Endothelial cell of umbilical vein (primary cell): ENCODE measurements at regions not wholly inside any gene's neighbourhood (a gene's known extent, or its start where the extent isn't known, plus 50 kb on each side); places are given as distances from the start of the nearest gene placed in this dataset.

Experiments
- BruUV-seq: library from RNA; stranded (reverse); fragments of 400-500 nt; replicated peaks from 2 replicates; lab custom pipeline; 2021; lab: Mats Ljungman, UMichigan
- CTCF ChIA-PET: fragments of 300-600, 350-600 bp; sonication (Branson Sonifier 250); formaldehyde crosslinking; loops from one replicate; lab custom pipeline; 2021; ENCODE audit warnings: antibody characterized with exemption, inconsistent platforms; lab: Charles Lee
- POLR2A ChIA-PET: fragments of 300-600, 350-600 bp; sonication (Branson Sonifier 250); formaldehyde crosslinking; loops from one replicate; lab custom pipeline; 2021; ENCODE audit warnings: antibody characterized with exemption, inconsistent platforms; lab: Charles Lee
- DNase-seq: peaks from one replicate; pipeline ENCODE4 v3.0.0-alpha.2; 2011; ENCODE audit warnings: low read depth, low spot score
- FAIRE-seq: peaks from 2 replicates; lab custom pipeline; 2011; peaks lifted over from hg19 to GRCh38; lab: Jason Lieb, UNC
- H2AFZ ChIP-seq: 2 replicates; pipeline ENCODE4 v1.6.0; 2012; ENCODE audit warnings: low read depth, low read length, control low read depth, inconsistent platforms
- H3K27ac ChIP-seq: 2 replicates; pipeline ENCODE4 v1.5.1; 2011; ENCODE audit warnings: low read depth, mild to moderate bottlenecking, control low read depth, low read length, moderate library complexity; ENCODE audit not compliant: insufficient read depth
- H3K27me3 ChIP-seq, 2 experiments: 2 replicates each; pipeline versions ENCODE4 v1.6.0 to v1.6.1; 2011; ENCODE audit warnings: low read length in 2 of 2, mixed read lengths in 1 of 2; ENCODE audit not compliant: control insufficient read depth in 2 of 2, insufficient read depth in 2 of 2
- H3K36me3 ChIP-seq, 2 experiments: 2 replicates in 1 of 2; 3 replicates in 1 of 2; pipeline ENCODE4 v1.5.1; 2011; ENCODE audit warnings: low read length in 2 of 2, mild to moderate bottlenecking in 1 of 2, moderate library complexity in 1 of 2; ENCODE audit not compliant: control insufficient read depth in 2 of 2, insufficient read depth in 2 of 2; ENCODE audit errors: extremely low read depth in 1 of 2
- H3K4me1 ChIP-seq: 3 replicates; pipeline ENCODE4 v1.5.1; 2011; ENCODE audit warnings: mild to moderate bottlenecking, low read length; ENCODE audit not compliant: control insufficient read depth, insufficient read depth; ENCODE audit errors: extremely low read depth
- H3K4me2 ChIP-seq: 2 replicates; pipeline ENCODE4 v1.6.1; 2011; ENCODE audit warnings: low read length, control low read depth, mixed read lengths; ENCODE audit not compliant: insufficient read depth
- H3K4me3 ChIP-seq, 3 experiments: fragments of 200-600 bp in 1 of 3; sonication (generic), shearing (Covaris generic) in 1 of 3; replicated peaks in 1 of 3; 2 replicates each; pipeline ENCODE4 v1.5.1; 2011 to 2016; ENCODE audit warnings: control low read depth in 3 of 3, low read length in 3 of 3, mild to moderate bottlenecking in 2 of 3, inconsistent platforms in 1 of 3, low read depth in 1 of 3, moderate library complexity in 1 of 3; ENCODE audit not compliant: insufficient read depth in 1 of 3
- H3K79me2 ChIP-seq: 2 replicates; pipeline ENCODE4 v1.6.0; 2012; ENCODE audit warnings: low read length, inconsistent platforms; ENCODE audit not compliant: control insufficient read depth, insufficient read depth
- H3K9ac ChIP-seq: replicated peaks from 2 replicates; pipeline ENCODE3; 2011; ENCODE audit warnings: low read length, control low read depth; ENCODE audit not compliant: insufficient read depth; ENCODE audit errors: extremely low read depth
- H3K9me1 ChIP-seq: replicated peaks from 3 replicates; pipeline ENCODE4 v1.6.0; 2011; ENCODE audit warnings: mild to moderate bottlenecking, low read length; ENCODE audit not compliant: control insufficient read depth, insufficient read depth; ENCODE audit errors: extremely low read depth
- H3K9me3 ChIP-seq: replicated peaks from 2 replicates; pipeline ENCODE4 v1.5.1; 2012; ENCODE audit warnings: low read length, inconsistent platforms; ENCODE audit not compliant: control insufficient read depth, insufficient read depth
- H4K20me1 ChIP-seq: replicated peaks from 2 replicates; pipeline ENCODE3; 2011; ENCODE audit warnings: mild to moderate bottlenecking, low read length; ENCODE audit not compliant: control insufficient read depth, insufficient read depth; ENCODE audit errors: extremely low read depth
- CTCF ChIP-seq, 2 donors: IDR thresholded peaks; 1 replicate in 1 of 2; 2 replicates in 1 of 2; pipeline ENCODE4 v1.5.1; 2011; ENCODE audit warnings: low read length in 2 of 2, mild to moderate bottlenecking in 2 of 2, moderate library complexity in 2 of 2, control low read depth in 1 of 2, inconsistent platforms in 1 of 2, low read depth in 1 of 2; ENCODE audit not compliant: insufficient read depth in 1 of 2; ENCODE audit errors: extremely low read depth in 1 of 2
- EZH2 ChIP-seq: IDR thresholded peaks from 2 replicates; pipeline ENCODE4 v1.6.1; 2012; ENCODE audit warnings: borderline replicate concordance, low read depth, mild to moderate bottlenecking, moderate library complexity, low read length, inconsistent platforms; ENCODE audit not compliant: severe bottlenecking
- FOS ChIP-seq: IDR thresholded peaks from 2 replicates; pipeline ENCODE4 v1.6.1; 2011; ENCODE audit warnings: mild to moderate bottlenecking, low read length, moderate library complexity, borderline replicate concordance; ENCODE audit not compliant: insufficient read depth
- GATA2 ChIP-seq: IDR thresholded peaks from 2 replicates; pipeline ENCODE4 v1.7.0; 2011; ENCODE audit warnings: low read depth, mild to moderate bottlenecking, moderate library complexity, mixed read lengths, low read length; ENCODE audit not compliant: insufficient read length, insufficient read depth
- MYC ChIP-seq: IDR thresholded peaks from one replicate; pipeline ENCODE4 v1.6.1; 2011; ENCODE audit warnings: mild to moderate bottlenecking, low read depth, low read length
- POLR2A ChIP-seq: IDR thresholded peaks from 2 replicates; pipeline ENCODE4 v1.6.1; 2012; ENCODE audit warnings: low read depth, mild to moderate bottlenecking, control low read depth, low read length
- POLR2AphosphoS5 ChIP-seq: IDR thresholded peaks from 2 replicates; pipeline ENCODE4 v1.6.1; 2012; ENCODE audit warnings: low read depth, mild to moderate bottlenecking, control low read depth, low read length, moderate library complexity; ENCODE audit not compliant: insufficient read depth
- dilution Hi-C: fragments of 300-500 bp; cut with MboI; formaldehyde crosslinking; loops from one replicate; pipeline ENCODE4 v1.15.0; 2019; ENCODE audit warnings: low sequenced_read_pairs; ENCODE audit not compliant: extremely low pct_ligation_motif_present
- intact Hi-C: fragments of 100-400 bp; cut with micrococcal nuclease; formaldehyde crosslinking; loops from one replicate; pipeline ENCODE4 v1.10.0; 2022

GRCh38 chr14:53412819-53413675 is 259.9 kb upstream of the DDHD1 start:
- TF ChIP-seq POLR2A = no peak
- TF ChIP-seq POLR2AphosphoS5 = no peak
- peak; percentile 44 to 60 for TF ChIP-seq CTCF (IDR thresholded peaks at IDR 0.05; ENCODE audit: extremely low read depth in 1 of 2, insufficient read depth in 1 of 2, low read depth in 1 of 2, low read length in 2 of 2)
- DNase-seq = peak; percentile 26
- Histone ChIP-seq H3K27ac (no peak overlapping the region), H2AFZ (no peak overlapping the region), H3K4me2 (no peak overlapping the region), H3K9ac (no peak overlapping the region), H3K27me3 (peaks cover 0 to 3% of the 10 kb centered on the region in 2 experiments), H3K9me3 (no peaks in the 10 kb centered on the region), H4K20me1 (no peaks in the 10 kb centered on the region), H3K9me1 (no peaks in the 10 kb centered on the region), H3K4me3 (no peak overlapping the region), H3K36me3 (no peaks in the 10 kb centered on the region), H3K79me2 (no peaks in the 10 kb centered on the region), H3K4me1 (no peaks in the 10 kb centered on the region)
- POLR2A ChIA-PET = no interaction called here
- dilution Hi-C loops = no loop called here
- no TSS peak for BruUV-seq
- CTCF ChIA-PET = interaction anchor here (0.9 to 4.4 kb wide), 7 partner anchors 20 to 935 kb away, joined by 3 to 49 read pairs (median 4); no protein-coding TSS in a partner anchor
- intact Hi-C loops = loop anchor here (1.0 kb wide), 1 partner anchor 935 kb away; no protein-coding TSS in a partner anchor
- peak; percentile 64 for FAIRE-seq

GRCh38 chr14:53411125-53411524 is 258.0 kb upstream of the DDHD1 start:
- DNase-seq = no peak
- no peak for FAIRE-seq
- Histone ChIP-seq H3K4me1 (no peaks in the 10 kb centered on the region), H3K27ac (no peak overlapping the region), H2AFZ (no peak overlapping the region), H3K9me1 (no peaks in the 10 kb centered on the region), H3K9me3 (no peaks in the 10 kb centered on the region), H3K4me3 (no peak overlapping the region), H4K20me1 (no peaks in the 10 kb centered on the region), H3K27me3 (peaks cover 0 to 3% of the 10 kb centered on the region in 2 experiments), H3K79me2 (no peaks in the 10 kb centered on the region), H3K9ac (no peak overlapping the region), H3K4me2 (no peak overlapping the region), H3K36me3 (no peaks in the 10 kb centered on the region)
- dilution Hi-C loops = no loop called here
- no peak for TF ChIP-seq MYC
- TF ChIP-seq FOS = no peak
- no peak for TF ChIP-seq GATA2
- no peak for TF ChIP-seq POLR2A
- TF ChIP-seq EZH2 = no peak
- intact Hi-C loops = no loop called here
- POLR2A ChIA-PET = no interaction called here
- BruUV-seq = no TSS peak
- CTCF ChIA-PET = interaction anchor here (1.6 to 4.4 kb wide), 3 partner anchors 13 to 937 kb away, joined by 3 to 49 read pairs (median 9); no protein-coding TSS in a partner anchor
